HepG2 (cell line): ENCODE measurements at regions not wholly inside any gene's neighbourhood (a gene's known extent, or its start where the extent isn't known, plus 50 kb on each side); places are given as distances from the start of the nearest gene placed in this dataset.

Experiments
- ATAC-seq: fragments of 200-7000 bp; cut with Tn5 transposase; 3 replicates; pipeline ENCODE4 v1.9.1; 2020; ENCODE audit warnings: mild to moderate bottlenecking, moderate library complexity
- BruUV-seq: library from RNA; stranded (reverse); fragments of 400-500 nt; replicated peaks from 2 replicates; lab custom pipeline; 2021; lab: Mats Ljungman, UMichigan
- CTCF ChIA-PET: fragments of 300-600 bp; formaldehyde crosslinking; extraction: SDS; loops from one replicate; lab custom pipeline; 2021; ENCODE audit warnings: low total read pairs, inconsistent platforms, low intra/inter-chr PET ratio; lab: Yijun Ruan, JAX
- POLR2A ChIA-PET: fragments of 350-600 bp; sonication (Branson Sonifier 250); formaldehyde crosslinking; loops from one replicate; lab custom pipeline; 2020; ENCODE audit warnings: antibody characterized with exemption, inconsistent platforms; lab: Yijun Ruan, JAX
- DNase-seq: peaks from one replicate; pipeline ENCODE4 v3.0.0-alpha.2; 2015; ENCODE audit warnings: low spot score
- FAIRE-seq: peaks from 3 replicates; lab custom pipeline; 2011; peaks lifted over from hg19 to GRCh38; lab: Jason Lieb, UNC
- H2AFZ ChIP-seq: one replicate; pipeline ENCODE4 v1.6.1; 2011; ENCODE audit warnings: low read length, inconsistent platforms
- H3K27ac ChIP-seq: fragments of 300-600 bp; 3 replicates; pipeline ENCODE4 v1.8.0; 2011; ENCODE audit warnings: mixed run types, mild to moderate bottlenecking, mixed read lengths, low read length, inconsistent platforms; ENCODE audit not compliant: insufficient read depth; ENCODE audit errors: extremely low read length
- H3K27me3 ChIP-seq, 2 experiments: fragments of 200-600 bp in 1 of 2; 2 replicates in 1 of 2; 3 replicates in 1 of 2; pipeline versions ENCODE4 v1.6.0 to v1.8.0; 2011; ENCODE audit warnings: low read length in 2 of 2, mild to moderate bottlenecking in 2 of 2, moderate library complexity in 2 of 2, inconsistent platforms in 1 of 2; ENCODE audit not compliant: insufficient read depth in 2 of 2, control insufficient read depth in 1 of 2
- H3K36me3 ChIP-seq, 2 experiments: fragments of 200-600 bp in 1 of 2; replicated peaks in 1 of 2; 2 replicates in 1 of 2; 3 replicates in 1 of 2; pipeline versions ENCODE4 v1.5.1 to v1.8.0; 2011; ENCODE audit warnings: low read length in 2 of 2, inconsistent platforms in 1 of 2; ENCODE audit not compliant: insufficient read depth in 2 of 2, control insufficient read depth in 1 of 2
- H3K4me1 ChIP-seq: 2 replicates; pipeline ENCODE4 v1.5.1; 2012; ENCODE audit warnings: low read length, inconsistent platforms; ENCODE audit not compliant: insufficient read depth
- H3K4me2 ChIP-seq: 2 replicates; pipeline ENCODE4 v1.6.0; 2011; ENCODE audit warnings: low read depth, low read length, inconsistent platforms
- H3K4me3 ChIP-seq, 3 experiments: fragments of 200-600 bp in 1 of 3; sonication (generic), shearing (Covaris generic) in 1 of 3; replicated peaks in 1 of 3; 2 replicates each; pipeline ENCODE4 v1.5.1; 2011 to 2016; ENCODE audit warnings: low read length in 3 of 3, inconsistent platforms in 2 of 3, low read depth in 2 of 3, mild to moderate bottlenecking in 2 of 3, control low read depth in 1 of 3, mixed read lengths in 1 of 3; ENCODE audit not compliant: insufficient read depth in 1 of 3
- H3K79me2 ChIP-seq: one replicate; pipeline ENCODE4 v1.6.1; 2011; ENCODE audit warnings: low read length, inconsistent platforms; ENCODE audit not compliant: insufficient read depth
- H3K9ac ChIP-seq: 2 replicates; pipeline ENCODE4 v1.6.0; 2011; ENCODE audit warnings: mild to moderate bottlenecking, low read depth, low read length, inconsistent platforms; ENCODE audit not compliant: insufficient read depth
- H3K9me3 ChIP-seq: 2 replicates; pipeline ENCODE4 v1.5.1; 2012; ENCODE audit warnings: mild to moderate bottlenecking, low read length
- H4K20me1 ChIP-seq: 2 replicates; pipeline ENCODE4 v1.6.0; 2011; ENCODE audit warnings: inconsistent platforms, mild to moderate bottlenecking, low read length, moderate library complexity; ENCODE audit not compliant: insufficient read depth
- CTCF ChIP-seq: sonication (generic); formaldehyde crosslinking; IDR thresholded peaks from 2 replicates; pipeline ENCODE4 v1.5.0; 2020; ENCODE audit warnings: mild to moderate bottlenecking, missing genetic modification reagents, moderate library complexity
- HOXA5 ChIP-seq: sonication (generic); formaldehyde crosslinking; IDR thresholded peaks from 2 replicates; pipeline ENCODE4 v1.4.0; 2020; ENCODE audit warnings: missing genetic modification reagents
- MZF1 ChIP-seq: sonication (generic); formaldehyde crosslinking; IDR thresholded peaks from 2 replicates; pipeline ENCODE4 v1.8.1; 2023; ENCODE audit warnings: mild to moderate bottlenecking, missing genetic modification reagents, borderline replicate concordance
- NR2F2 ChIP-seq: IDR thresholded peaks from 2 replicates; pipeline ENCODE4 v1.6.1; 2012; ENCODE audit warnings: low read depth, inconsistent platforms, borderline replicate concordance
- PRDM4 ChIP-seq: sonication (generic); formaldehyde crosslinking; IDR thresholded peaks from 2 replicates; pipeline ENCODE4 v1.9.0; 2021; ENCODE audit warnings: missing genetic modification reagents, borderline replicate concordance
- TGIF2 ChIP-seq: IDR thresholded peaks from 2 replicates; pipeline ENCODE4 v1.6.1; 2016; ENCODE audit warnings: control low read depth, missing compliant biosample characterization
- YEATS4 ChIP-seq: sonication (generic); formaldehyde crosslinking; IDR thresholded peaks from 2 replicates; pipeline ENCODE4 v1.4.0; 2020; ENCODE audit warnings: missing genetic modification reagents, borderline replicate concordance
- ZBTB38 ChIP-seq: sonication (generic); formaldehyde crosslinking; IDR thresholded peaks from 2 replicates; pipeline ENCODE4 v1.5.1; 2020; ENCODE audit warnings: mild to moderate bottlenecking, missing genetic modification reagents
- ZFP36L2 ChIP-seq: sonication (generic); formaldehyde crosslinking; IDR thresholded peaks from 2 replicates; pipeline ENCODE4 v1.4.0; 2020; ENCODE audit warnings: missing genetic modification reagents
- ZNF138 ChIP-seq: sonication (generic); formaldehyde crosslinking; IDR thresholded peaks from 2 replicates; pipeline ENCODE4 v1.5.0; 2020; ENCODE audit warnings: mild to moderate bottlenecking, low read depth, missing genetic modification reagents
- ZNF326 ChIP-seq: sonication (generic); formaldehyde crosslinking; IDR thresholded peaks from 2 replicates; pipeline ENCODE4 v1.4.0; 2020; ENCODE audit warnings: missing genetic modification reagents, borderline replicate concordance
- ZNF367 ChIP-seq: sonication (generic); formaldehyde crosslinking; IDR thresholded peaks from 2 replicates; pipeline ENCODE4 v1.4.0; 2020; ENCODE audit warnings: missing genetic modification reagents, borderline replicate concordance
- ZNF414 ChIP-seq: sonication (generic); formaldehyde crosslinking; IDR thresholded peaks from 2 replicates; pipeline ENCODE4 v1.5.0; 2020; ENCODE audit warnings: missing genetic modification reagents
- ZNF652 ChIP-seq: IDR thresholded peaks from 2 replicates; pipeline ENCODE4 v1.6.1; 2016; ENCODE audit warnings: low read depth, borderline replicate concordance
- ZNF740 ChIP-seq: sonication (generic); formaldehyde crosslinking; IDR thresholded peaks from 2 replicates; pipeline ENCODE4 v1.4.0; 2020; ENCODE audit warnings: missing genetic modification reagents
- ZNF782 ChIP-seq: sonication (generic); formaldehyde crosslinking; IDR thresholded peaks from 2 replicates; pipeline ENCODE4 v1.4.0; 2020; ENCODE audit warnings: missing genetic modification reagents, mild to moderate bottlenecking, borderline replicate concordance
- ZNF784 ChIP-seq: sonication (generic); formaldehyde crosslinking; IDR thresholded peaks from 2 replicates; pipeline ENCODE4 v1.5.1; 2020; ENCODE audit warnings: missing genetic modification reagents, mild to moderate bottlenecking, borderline replicate concordance
- ZSCAN25 ChIP-seq: sonication (generic); formaldehyde crosslinking; IDR thresholded peaks from 2 replicates; pipeline ENCODE4 v1.8.0; 2022; ENCODE audit warnings: mild to moderate bottlenecking, missing genetic modification reagents
- WGBS: methylation state at CpG from one replicate; pipeline ENCODE4 v1.1.6; 2017; ENCODE audit warnings: low lambda C conversion rate; 5-methylcytosine and 5-hydroxymethylcytosine counted together
- in situ Hi-C: cut with HindIII; loops from 2 replicates; pipeline ENCODE4 v1.10.0; 2017; ENCODE audit warnings: low pct_unique_long_range_greater_than_20kb; ENCODE audit not compliant: extremely low pct_ligation_motif_present
- intact Hi-C: fragments of 100-400 bp; cut with micrococcal nuclease; formaldehyde crosslinking; loops from one replicate; pipeline ENCODE4 v1.10.0; 2022; ENCODE audit not compliant: unreplicated experiment

- TF ChIP-seq PRDM4, result no peak
- no peak for TF ChIP-seq ZSCAN25 (CRISPR knock-in tag)
- no peak for TF ChIP-seq HOXA5 (CRISPR knock-in tag)
- no peak for TF ChIP-seq TGIF2 (CRISPR knock-in tag)
- TF ChIP-seq MZF1 (CRISPR knock-in tag), result no peak
- no peak for TF ChIP-seq ZNF652
- no peak for TF ChIP-seq ZNF367 (CRISPR knock-in tag)
- no peak for TF ChIP-seq ZNF326 (CRISPR knock-in tag)
These were observed 927.4 kb downstream of the EFNB2 start (continued) for GRCh38 chr13:105608104-105608503.

- Histone ChIP-seq H4K20me1 (no peaks in the 10 kb centered on the region), H3K4me1 (no peaks in the 10 kb centered on the region), H3K27ac (no peak overlapping the region), H3K4me2 (no peak overlapping the region), H3K36me3 (no peaks in the 10 kb centered on the region), H3K79me2 (no peaks in the 10 kb centered on the region), H3K4me3 (no peak overlapping the region), H3K9ac (no peak overlapping the region), H2AFZ (no peak overlapping the region), H3K9me3 (peaks cover 24% of the 10 kb centered on the region; the same call in 1 of the 2 replicates), H3K27me3 (no peaks in the 10 kb centered on the region)
- BruUV-seq, result no TSS peak
- in situ Hi-C loops, result no loop called here
- DNase-seq (no peak), FAIRE-seq (no peak), ATAC-seq (no peak)
- intact Hi-C loops, result no loop called here
- ChIA-PET CTCF (no interaction called here), POLR2A (no interaction called here)
- TF ChIP-seq ZNF784, result no peak
- no peak for TF ChIP-seq NR2F2
- no peak for TF ChIP-seq ZFP36L2
- no peak for TF ChIP-seq ZNF740 (CRISPR knock-in tag)
- TF ChIP-seq ZNF782 (CRISPR knock-in tag), result no peak
- TF ChIP-seq CTCF (CRISPR knock-in tag), result no peak
- TF ChIP-seq ZBTB38, result no peak
- TF ChIP-seq YEATS4 (CRISPR knock-in tag), result no peak
- no peak for TF ChIP-seq ZNF138 (CRISPR knock-in tag)
- TF ChIP-seq ZNF414, result no peak
- 1% methylated on average over 2 of the region's 2 CpGs for WGBS
These were observed 928.0 kb downstream of the EFNB2 start for GRCh38 chr13:105607426-105607825.
